NCI-H446 treated with DMSO at 0.1 percent for 48 hours (cell line): ENCODE measurements at regions not wholly inside any gene's neighbourhood (a gene's known extent, or its start where the extent isn't known, plus 50 kb on each side); places are given as distances from the start of the nearest gene placed in this dataset.
"Not testable (repeated sequence)": the region's sequence is repeated elsewhere in the genome, so short reads cannot be mapped to it uniquely, and the experiment has no call there.

Source experiments
- DNase-seq: peaks from one replicate; lab custom pipeline; 2025; lab: John Stamatoyannopoulos, UW

GRCh38 chr14:35174342-35174741 is 52.0 kb downstream of the PRORP start:
- DNase-seq: no peak

DNA sequence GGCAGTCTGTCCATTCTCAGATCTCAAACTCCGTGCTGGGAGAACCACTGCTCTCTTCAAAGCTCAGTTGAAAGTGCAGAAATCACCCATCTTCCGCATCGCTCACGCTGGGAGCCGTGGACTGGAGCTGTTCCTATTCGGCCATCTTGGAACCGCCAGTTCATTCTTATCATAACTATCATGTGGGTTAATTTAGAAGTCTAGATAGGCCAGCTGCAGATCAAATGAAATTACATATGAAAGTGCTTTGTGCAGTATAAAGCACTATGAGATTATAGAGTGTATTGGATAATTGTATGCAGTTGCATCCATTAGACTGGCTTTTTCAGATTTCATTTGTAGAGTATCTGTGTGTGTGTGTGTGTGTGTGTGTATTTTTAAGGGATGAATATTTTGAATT is 57.8 kb downstream of the PRORP start:
- no peak for DNase-seq

DNA sequence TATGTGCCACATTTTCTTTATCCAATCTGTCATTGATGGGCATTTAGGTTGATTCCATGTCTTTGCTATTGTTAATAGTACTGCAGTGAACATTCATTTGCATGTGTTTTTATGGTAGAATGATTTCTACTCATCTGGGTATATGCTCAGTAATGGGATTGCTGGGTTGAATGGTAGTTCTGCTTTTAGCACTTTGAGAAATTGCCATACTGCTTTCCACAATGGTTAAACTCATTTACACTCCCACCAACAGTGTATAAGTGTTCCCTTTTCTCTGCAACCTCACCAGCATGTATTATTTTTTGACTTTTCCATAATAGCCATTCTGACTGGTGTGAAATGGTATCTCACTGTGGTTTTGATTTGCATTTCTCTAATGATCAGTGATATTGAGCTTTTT is 62.5 kb downstream of the PRORP start:
- not testable (repeated sequence) for DNase-seq

GRCh38 chr14:35189422-35189821 is 67.1 kb downstream of the PRORP start:
- no peak for DNase-seq

DNA sequence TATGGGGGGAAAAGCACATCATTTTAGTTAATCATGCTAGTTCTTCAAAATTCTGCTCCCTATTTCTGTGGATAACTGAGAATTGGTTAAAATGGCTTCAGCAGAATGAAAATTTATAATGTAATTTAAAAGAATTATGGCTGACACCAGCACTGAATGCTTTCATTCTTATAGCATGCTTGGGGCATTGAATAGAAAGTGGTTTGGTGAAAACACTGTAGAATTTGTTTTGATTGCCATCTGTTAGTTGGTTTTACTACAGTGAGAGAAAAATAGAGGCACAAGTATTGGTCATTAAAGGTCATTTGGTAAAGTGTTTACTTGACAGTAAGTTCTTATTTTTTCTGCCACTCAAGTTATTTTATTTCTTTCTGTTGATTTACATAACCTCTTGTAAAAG is 70.8 kb downstream of the PRORP start:
- no peak for DNase-seq

DNA sequence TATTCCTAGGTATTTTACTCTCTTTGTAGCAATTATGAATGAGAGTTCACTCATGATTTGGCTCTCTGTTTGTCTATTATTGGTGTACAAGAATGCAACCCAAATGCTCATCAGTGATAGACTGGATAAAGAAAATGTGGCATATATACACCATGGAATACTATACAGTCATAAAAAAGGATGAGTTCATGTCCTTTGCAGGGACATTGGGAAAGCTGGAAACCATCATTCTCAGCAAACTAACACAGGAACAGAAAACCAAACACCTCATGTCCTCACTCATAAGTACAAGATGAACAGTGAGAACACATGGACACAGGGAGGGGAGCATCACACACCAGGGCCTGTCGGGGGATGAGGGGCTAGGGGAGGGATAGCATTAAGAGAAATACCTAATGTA is 71.8 kb downstream of the PRORP start:
- DNase-seq: not testable (repeated sequence)

DNA sequence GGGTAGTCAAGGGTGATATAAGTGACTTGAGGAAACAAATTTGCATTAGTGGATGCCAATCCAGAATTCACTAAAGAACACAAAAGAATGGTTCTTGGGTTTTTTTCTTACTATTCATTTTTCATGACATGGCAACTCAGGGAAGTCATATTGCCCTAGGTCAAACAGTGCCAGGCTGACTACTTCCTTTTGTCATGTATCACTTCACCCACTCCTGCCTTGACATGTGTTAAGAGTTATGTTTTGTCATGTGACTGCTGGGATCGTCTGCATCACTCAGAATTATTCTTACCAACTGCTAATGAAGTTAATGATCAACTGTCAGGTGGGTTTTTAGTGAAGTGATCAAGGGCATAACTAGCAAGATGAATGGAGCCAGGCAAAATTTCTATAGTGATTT is 74.2 kb downstream of the PRORP start:
- no peak for DNase-seq

GRCh38 chr14:35197015-35197414 is 74.7 kb downstream of the PRORP start:
- no peak for DNase-seq

GRCh38 chr14:35201066-35201465 is 78.7 kb downstream of the PRORP start:
- DNase-seq: no peak

GRCh38 chr14:35202195-35202594 is 79.8 kb downstream of the PRORP start:
- no peak for DNase-seq

DNA sequence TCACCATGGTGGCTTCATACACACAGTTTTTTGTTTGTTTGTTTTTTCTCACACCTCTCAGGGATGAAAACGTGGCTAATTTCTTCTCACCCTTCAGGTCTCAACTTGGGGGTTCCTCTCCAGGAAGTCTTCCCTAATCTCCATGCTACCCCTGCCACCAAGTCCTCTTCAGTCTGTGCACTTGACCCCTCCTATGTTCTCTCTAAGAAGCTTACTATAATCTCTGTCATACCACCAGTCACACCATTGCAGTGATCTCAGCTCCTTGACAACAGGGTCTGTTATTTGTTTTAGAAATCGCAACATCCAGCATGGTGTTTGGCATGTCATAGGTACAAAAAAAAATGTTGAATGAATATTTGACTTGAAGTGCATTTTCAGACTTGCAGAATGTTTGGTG is 83.4 kb downstream of the PRORP start:
- DNase-seq: no peak

- no peak for DNase-seq
These were observed 81.1 kb upstream of the PSMA6 start for GRCh38 chr14:35211067-35211466.

DNA sequence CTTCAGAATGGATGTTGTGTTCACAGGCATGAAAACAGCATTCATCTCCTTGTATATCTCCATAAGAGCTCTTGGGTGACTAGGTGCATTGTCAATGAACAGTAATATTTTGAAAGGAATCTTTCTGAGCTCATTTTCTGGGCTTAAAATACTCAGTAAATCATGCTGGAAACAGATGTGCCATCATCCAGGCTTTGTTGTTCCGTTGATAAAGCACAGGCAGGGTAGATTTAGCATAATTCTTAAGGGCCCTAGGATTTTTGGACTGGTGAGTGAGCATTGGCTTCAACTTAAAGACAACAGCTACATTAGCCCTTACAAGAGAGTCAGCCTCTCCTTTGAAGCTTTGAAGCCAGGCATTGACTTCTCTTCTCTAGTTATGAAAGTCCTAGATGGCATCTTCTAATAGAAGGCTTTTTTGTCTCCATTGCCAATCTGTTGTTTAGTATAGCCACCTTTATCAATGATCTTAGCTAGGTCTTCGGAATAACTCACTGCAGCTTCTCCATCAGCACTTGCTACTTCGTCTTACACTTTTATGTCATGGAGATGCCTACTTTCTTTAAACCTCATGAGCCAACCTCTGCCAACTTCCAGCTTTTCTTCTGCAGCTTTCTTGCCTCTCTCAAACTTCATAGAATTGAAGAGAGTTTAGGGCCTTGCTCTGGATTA is 79.6 kb upstream of the PSMA6 start:
- no peak for DNase-seq

- DNase-seq: no peak
These were observed 78.9 kb upstream of the PSMA6 start for GRCh38 chr14:35213143-35213788.

GRCh38 chr14:35213869-35214387 is 78.3 kb upstream of the PSMA6 start:
- no peak for DNase-seq

DNA sequence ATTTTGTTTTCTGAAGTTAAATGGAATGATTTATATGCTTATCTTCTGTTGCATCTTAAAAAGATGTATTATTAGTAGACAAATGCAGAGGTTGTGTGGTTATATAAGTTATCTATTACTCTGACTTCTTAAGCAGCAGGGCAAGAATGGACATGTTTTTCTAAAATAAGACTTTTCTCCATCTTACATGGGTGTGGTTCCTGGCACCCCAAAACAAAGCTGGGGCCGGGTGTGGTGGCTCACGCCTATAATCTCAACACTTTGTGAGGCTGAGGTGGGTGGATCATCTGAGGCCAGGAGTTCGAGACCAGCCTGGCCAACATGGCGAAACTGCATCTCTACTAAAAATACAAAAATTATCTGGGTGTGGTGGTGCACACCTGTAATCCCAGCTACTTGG is 77.8 kb upstream of the PSMA6 start:
- not testable (repeated sequence) for DNase-seq

- DNase-seq: no peak
These were observed 76.9 kb upstream of the PSMA6 start for GRCh38 chr14:35215110-35215813.

DNA sequence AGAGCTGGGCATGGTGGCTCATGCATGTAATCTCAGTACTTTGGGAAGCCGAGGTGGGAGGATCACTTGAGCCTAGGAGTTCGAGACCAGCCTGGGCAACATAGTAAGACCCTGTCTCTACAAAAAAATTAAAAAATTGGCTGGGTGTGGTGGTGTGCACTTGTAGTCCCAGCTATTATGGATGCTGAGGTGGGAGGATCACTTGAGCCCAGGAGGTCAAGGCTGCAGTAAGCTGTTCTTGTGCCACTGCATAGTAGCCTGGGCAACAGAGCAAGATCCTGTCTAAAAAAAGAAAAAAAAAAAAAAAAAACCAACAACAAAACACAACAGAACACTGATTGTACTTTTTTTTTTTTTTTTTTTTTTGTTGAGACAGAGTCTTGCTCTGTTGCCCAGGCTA is 74.0 kb upstream of the PSMA6 start:
- DNase-seq: not testable (repeated sequence)

- DNase-seq: no peak
These were observed 73.2 kb upstream of the PSMA6 start for GRCh38 chr14:35218963-35219362.

GRCh38 chr14:35220027-35220676 is 72.0 kb upstream of the PSMA6 start:
- no peak for DNase-seq

DNA sequence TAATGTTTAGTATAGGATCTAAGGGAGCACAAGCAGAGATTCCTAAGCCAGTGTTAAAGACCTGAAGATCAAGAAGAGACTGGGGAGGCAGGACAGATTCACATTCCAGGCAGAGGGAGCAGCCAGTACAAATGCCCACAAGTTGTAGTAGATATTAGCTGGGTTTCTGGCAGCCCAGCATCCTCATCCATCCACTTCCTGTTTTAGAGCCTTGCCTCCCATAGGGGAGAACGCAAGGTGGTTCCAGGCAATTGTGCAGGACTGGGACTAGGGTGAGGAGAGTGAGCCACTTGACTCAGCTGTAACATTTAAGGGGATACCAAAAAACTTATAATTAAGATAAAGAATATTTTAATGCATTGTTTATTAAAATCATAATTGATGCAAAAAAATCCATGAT is 71.3 kb upstream of the PSMA6 start:
- no peak for DNase-seq

DNA sequence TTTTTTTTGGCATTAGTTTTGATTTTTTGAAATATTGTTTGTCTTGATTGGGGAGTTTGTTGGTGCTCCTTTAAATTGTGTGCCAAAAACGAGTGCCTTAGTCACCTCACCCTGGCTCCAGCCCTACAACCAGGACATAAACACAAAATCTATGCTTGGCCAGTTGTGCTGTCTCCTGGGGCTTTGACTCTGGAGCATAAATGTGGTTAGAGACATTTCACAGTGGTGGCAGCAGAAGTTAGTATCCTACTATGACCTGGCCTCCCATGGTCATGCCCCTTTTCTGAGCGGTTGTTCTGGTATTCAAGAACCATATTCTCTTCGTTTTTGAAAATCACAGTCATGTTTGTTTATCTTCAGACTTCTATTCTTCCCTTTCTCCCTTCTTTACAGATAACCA is 70.7 kb upstream of the PSMA6 start:
- DNase-seq: no peak

GRCh38 chr14:35222324-35222723 is 69.9 kb upstream of the PSMA6 start:
- no peak for DNase-seq
